ENCODE measurements at regions not wholly inside any gene's neighbourhood (a gene's known extent, or its start where the extent isn't known, plus 50 kb on each side); places are given as distances from the start of the nearest gene placed in this dataset.

DNA sequence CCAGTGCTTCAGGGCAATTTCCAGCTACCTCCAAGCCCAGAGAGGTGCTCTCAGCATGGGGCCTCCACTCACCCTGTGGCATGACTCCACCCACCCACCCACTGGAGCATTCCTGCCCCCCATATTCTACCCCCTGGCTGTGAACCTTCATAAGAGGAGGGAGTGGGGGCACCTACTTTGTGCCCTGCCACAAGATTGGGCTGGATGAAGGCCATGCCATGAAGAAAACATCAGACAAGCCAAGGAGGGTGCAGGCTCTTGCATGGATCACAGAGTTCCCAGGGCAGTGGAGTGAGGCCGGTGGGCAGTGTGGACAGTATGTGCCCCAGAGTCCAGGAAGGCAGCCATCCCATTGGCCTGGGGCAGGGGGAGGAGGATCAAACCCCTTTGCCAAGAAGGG, 97.8 kb downstream of the UQCRFS1 start:
- H3K4me3 ChIP-seq (replicated peaks; ENCODE audit: low read depth, low read length): no peak overlapping the region
- TF ChIP-seq, protein P1, sequence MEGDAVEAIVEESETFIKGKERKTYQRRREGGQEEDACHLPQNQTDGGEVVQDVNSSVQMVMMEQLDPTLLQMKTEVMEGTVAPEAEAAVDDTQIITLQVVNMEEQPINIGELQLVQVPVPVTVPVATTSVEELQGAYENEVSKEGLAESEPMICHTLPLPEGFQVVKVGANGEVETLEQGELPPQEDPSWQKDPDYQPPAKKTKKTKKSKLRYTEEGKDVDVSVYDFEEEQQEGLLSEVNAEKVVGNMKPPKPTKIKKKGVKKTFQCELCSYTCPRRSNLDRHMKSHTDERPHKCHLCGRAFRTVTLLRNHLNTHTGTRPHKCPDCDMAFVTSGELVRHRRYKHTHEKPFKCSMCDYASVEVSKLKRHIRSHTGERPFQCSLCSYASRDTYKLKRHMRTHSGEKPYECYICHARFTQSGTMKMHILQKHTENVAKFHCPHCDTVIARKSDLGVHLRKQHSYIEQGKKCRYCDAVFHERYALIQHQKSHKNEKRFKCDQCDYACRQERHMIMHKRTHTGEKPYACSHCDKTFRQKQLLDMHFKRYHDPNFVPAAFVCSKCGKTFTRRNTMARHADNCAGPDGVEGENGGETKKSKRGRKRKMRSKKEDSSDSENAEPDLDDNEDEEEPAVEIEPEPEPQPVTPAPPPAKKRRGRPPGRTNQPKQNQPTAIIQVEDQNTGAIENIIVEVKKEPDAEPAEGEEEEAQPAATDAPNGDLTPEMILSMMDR (IDR thresholded peaks at IDR 0.05; ENCODE audit: low read depth, low read length, missing control alignments): no peak
- no peak for DNase-seq (ENCODE audit: extremely low read depth, low read depth)

DNA sequence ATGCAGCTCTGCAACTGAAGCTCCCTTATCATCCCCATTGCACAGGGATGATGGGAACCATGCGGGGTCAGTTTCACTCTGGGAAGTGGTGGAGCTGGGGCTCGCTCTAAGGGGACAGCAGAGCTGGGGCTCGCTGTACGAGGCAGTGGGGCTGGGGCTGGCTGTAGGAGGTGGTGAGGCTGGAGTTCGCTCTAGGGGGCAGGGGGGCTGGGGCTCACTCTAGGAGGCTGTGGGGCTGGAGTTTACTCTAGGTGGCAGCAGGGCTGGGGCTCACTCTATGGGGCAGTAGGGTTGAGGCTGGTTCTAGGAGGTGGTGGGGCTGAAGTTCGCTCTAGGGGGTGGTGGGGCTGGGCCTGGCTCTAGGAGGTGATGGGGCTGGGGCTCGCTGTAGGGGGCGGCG, 99.1 kb downstream of the UQCRFS1 start:
- TF ChIP-seq, protein P1 (IDR thresholded peaks at IDR 0.05; ENCODE audit: low read depth, low read length, missing control alignments): no peak
- no peak for DNase-seq (ENCODE audit: extremely low read depth, low read depth)
- H3K4me3 ChIP-seq (replicated peaks; ENCODE audit: low read depth, low read length): no peak overlapping the region

DNA sequence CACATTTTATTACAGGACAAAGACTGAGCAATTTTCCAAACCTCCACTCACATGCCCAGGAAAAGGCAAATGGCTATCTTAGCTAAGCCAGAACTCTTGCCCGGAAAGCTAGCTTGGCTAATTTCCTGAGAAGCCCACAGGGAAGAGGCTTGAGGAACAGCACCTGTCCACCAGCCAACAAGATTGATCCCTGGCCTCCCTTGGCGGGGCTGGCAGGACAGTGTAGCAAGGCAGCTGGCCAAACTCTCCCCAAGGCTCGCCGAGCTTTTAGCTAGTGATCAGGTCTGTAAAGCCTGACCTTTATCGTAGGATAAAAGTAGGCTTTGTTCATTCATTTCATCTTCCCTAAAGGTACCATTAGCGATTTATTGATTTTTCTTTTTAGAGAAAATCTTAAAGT, 101.4 kb downstream of the UQCRFS1 start:
- DNase-seq (ENCODE audit: extremely low read depth, low read depth): no peak
- H3K4me3 ChIP-seq (replicated peaks; ENCODE audit: low read depth, low read length): no peak overlapping the region
- TF ChIP-seq, protein P1 (IDR thresholded peaks at IDR 0.05; ENCODE audit: low read depth, low read length, missing control alignments): no peak

DNA sequence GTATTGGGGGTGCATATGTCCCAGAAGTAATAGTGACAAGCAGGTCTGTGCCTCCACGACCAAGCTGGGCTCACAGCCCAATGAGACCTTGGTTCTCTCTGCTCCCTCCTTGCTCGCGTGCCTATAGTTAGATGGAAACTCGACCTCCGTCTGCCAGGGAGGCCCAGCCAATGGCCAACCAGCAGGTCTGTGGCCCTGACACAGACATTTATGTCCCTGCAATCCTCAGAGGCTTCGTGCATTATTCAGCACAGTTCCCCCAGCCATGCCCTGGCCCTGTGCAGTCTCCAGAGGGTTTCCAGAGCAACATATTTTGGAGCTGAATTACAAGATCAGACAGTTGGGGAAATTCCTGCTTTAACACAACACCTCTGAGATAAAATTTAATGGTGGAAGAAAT, 105.1 kb downstream of the UQCRFS1 start:
- TF ChIP-seq, protein P1 (IDR thresholded peaks at IDR 0.05; ENCODE audit: low read depth, low read length, missing control alignments): no peak
- DNase-seq (ENCODE audit: extremely low read depth, low read depth): no peak
- no peak overlapping the region for H3K4me3 ChIP-seq (replicated peaks; ENCODE audit: low read depth, low read length)

DNA sequence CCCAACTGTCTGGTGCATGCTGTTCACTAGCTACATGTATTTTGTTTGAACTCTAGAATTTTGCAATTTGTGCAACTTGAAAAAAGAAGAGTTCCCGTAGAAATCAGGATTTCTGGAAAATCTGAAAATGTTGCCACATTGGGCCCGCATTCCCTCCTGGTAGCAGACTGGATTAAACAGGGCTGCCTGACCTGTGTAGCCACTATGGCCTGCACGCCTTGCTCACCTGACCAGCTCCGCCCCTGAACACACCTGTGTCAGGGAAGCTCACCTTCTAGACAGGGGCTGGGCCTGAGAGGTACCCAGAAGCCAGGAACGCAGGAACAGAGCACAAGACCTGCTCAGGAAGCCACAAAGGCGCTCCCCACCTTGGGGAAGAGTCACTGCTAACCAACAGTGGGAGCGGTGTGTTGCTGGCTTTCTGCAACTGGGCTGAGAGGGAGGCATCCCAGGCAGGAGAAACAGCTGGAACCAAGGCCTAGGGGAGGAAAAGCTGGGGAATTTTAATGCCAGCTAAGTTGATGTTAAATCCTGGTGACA, 106.5 kb downstream of the UQCRFS1 start:
- no peak overlapping the region for H3K4me3 ChIP-seq (replicated peaks; ENCODE audit: low read depth, low read length)
- TF ChIP-seq, protein P1 (IDR thresholded peaks at IDR 0.05; ENCODE audit: low read depth, low read length, missing control alignments): no peak
- no peak for DNase-seq (ENCODE audit: extremely low read depth, low read depth)

DNA sequence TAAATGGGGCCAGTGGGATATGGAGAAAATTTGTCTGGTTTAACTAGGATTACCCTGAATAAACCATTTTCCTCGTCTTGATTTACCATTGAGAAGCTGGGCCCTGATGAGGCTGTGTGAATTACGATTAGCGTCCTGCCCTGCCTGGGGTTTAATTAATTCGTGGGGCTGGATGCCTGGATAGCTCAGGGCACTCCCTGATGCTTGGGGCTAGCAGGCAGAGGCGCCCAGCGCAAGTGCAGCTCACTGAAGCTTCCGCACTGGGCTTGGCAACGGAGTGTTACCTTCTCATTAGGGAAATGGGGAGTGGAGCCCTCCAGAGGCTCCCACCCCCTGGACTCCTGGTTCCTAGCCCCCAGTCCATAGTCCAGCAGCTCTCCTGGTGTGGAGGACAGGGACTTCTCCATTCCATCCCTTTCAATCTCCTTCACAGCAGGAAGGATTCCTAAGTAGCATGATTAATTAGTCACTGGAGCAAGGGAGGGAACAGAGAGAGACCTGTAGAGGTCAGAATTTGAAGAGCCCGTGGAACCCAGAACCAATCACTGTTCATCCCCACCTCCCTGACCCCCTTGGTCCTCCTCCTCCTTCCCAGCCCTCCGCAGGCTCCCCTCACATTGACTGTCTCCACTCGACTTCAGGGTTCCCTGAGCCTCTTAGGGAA, 107.2 kb downstream of the UQCRFS1 start:
- TF ChIP-seq, protein P1 (IDR thresholded peaks at IDR 0.05; ENCODE audit: low read depth, low read length, missing control alignments): no peak
- no peak for DNase-seq (ENCODE audit: extremely low read depth, low read depth)
- H3K4me3 ChIP-seq (replicated peaks; ENCODE audit: low read depth, low read length): no peak overlapping the region
